Inflammatory macrophage treated with lipopolysaccharide for 1 hour (primary cell): ENCODE measurements at regions not wholly inside any gene's neighbourhood (a gene's known extent, or its start where the extent isn't known, plus 50 kb on each side); places are given as distances from the start of the nearest gene placed in this dataset.

ENCODE experiments used
- DNase-seq, 2 donors: peaks; one replicate each; pipeline ENCODE4 v3.0.0-alpha.2; 2020 to 2022

- DNase-seq: peak; percentile 85 to 96
Observed at GRCh38 chr1:181142096-181142958, 53.8 kb downstream of the IER5 start.

GRCh38 chr1:181143102-181143859 lies 54.8 kb downstream of the IER5 start:
- DNase-seq: no peak

- no peak for DNase-seq
Observed at GRCh38 chr1:181144238-181144637, 55.7 kb downstream of the IER5 start.

GRCh38 chr1:181148636-181149035 lies 60.1 kb downstream of the IER5 start:
- DNase-seq: no peak

GRCh38 chr1:181149326-181150125 lies 61.0 kb downstream of the IER5 start:
- DNase-seq: no peak

GRCh38 chr1:181150273-181150672 lies 61.8 kb downstream of the IER5 start:
- DNase-seq: peak in 1 of 2 donors; percentile 61

GRCh38 chr1:181150842-181151241 lies 62.3 kb downstream of the IER5 start:
- DNase-seq: no peak

- no peak for DNase-seq
Observed at GRCh38 chr1:181151378-181152326, 63.2 kb downstream of the IER5 start.

GRCh38 chr1:181152892-181153633 lies 64.6 kb downstream of the IER5 start:
- DNase-seq: peak; percentile 74 to 83

- no peak for DNase-seq
Observed at GRCh38 chr1:181153634-181153961, 65.1 kb downstream of the IER5 start.

- DNase-seq: no peak
Observed at GRCh38 chr1:181155339-181155738, 66.8 kb downstream of the IER5 start.

GRCh38 chr1:181159451-181160140 lies 71.1 kb downstream of the IER5 start:
- DNase-seq: no peak

GRCh38 chr1:181160322-181160721 lies 71.8 kb downstream of the IER5 start:
- DNase-seq: no peak

GRCh38 chr1:181160998-181161870 lies 72.7 kb downstream of the IER5 start:
- peak; percentile 18 to 60 for DNase-seq

GRCh38 chr1:181163662-181164061 lies 75.2 kb downstream of the IER5 start:
- no peak for DNase-seq

GRCh38 chr1:181166377-181167196 lies 78.1 kb downstream of the IER5 start:
- peak; percentile 58 to 87 for DNase-seq

GRCh38 chr1:181169281-181169865 lies 80.9 kb downstream of the IER5 start:
- no peak for DNase-seq

GRCh38 chr1:181170194-181170593 lies 81.7 kb downstream of the IER5 start:
- DNase-seq: no peak
